Kidney (tissue), 13 donors: ENCODE measurements at regions not wholly inside any gene's neighbourhood (a gene's known extent, or its start where the extent isn't known, plus 50 kb on each side); places are given as distances from the start of the nearest gene placed in this dataset.

ENCODE experiments used
- DNase-seq, 5 donors: peaks; one replicate each; pipeline ENCODE4 v3.0.0-alpha.2; 2013 to 2020
- FAIRE-seq: peaks from 2 replicates; lab custom pipeline; 2012; peaks lifted over from hg19 to GRCh38; lab: Jason Lieb, UNC
- H3K27ac ChIP-seq, 2 donors: one replicate each; pipeline ENCODE4 v1.7.0; 2013; ENCODE audit warnings: low read depth in 2 of 2, low read length in 2 of 2, inconsistent platforms in 1 of 2
- H3K27me3 ChIP-seq: one replicate; pipeline ENCODE4 v1.7.1; 2013; ENCODE audit warnings: low read length, inconsistent platforms; ENCODE audit not compliant: control insufficient read depth, insufficient read depth
- H3K36me3 ChIP-seq, 3 donors: one replicate each; pipeline versions ENCODE4 v1.7.0 to v1.7.1; 2013; ENCODE audit warnings: low read length in 3 of 3, control low read depth in 1 of 3, inconsistent platforms in 1 of 3; ENCODE audit not compliant: insufficient read depth in 3 of 3, control insufficient read depth in 2 of 3
- H3K4me1 ChIP-seq, 3 donors: one replicate each; pipeline versions ENCODE4 v1.7.0 to v1.7.1; 2013; ENCODE audit warnings: low read length in 3 of 3, inconsistent platforms in 1 of 3, low read depth in 1 of 3; ENCODE audit not compliant: control insufficient read depth in 2 of 3, insufficient read depth in 2 of 3
- H3K4me3 ChIP-seq, 3 donors: one replicate each; pipeline versions ENCODE4 v1.7.0 to v1.8.1; 2013; ENCODE audit warnings: low read length in 3 of 3, control low read depth in 1 of 3, inconsistent platforms in 1 of 3
- H3K9ac ChIP-seq, 3 donors: one replicate each; pipeline versions ENCODE4 v1.7.0 to v1.7.1; 2013; ENCODE audit warnings: low read length in 3 of 3, control low read depth in 1 of 3, inconsistent platforms in 1 of 3
- H3K9me3 ChIP-seq, 3 donors: one replicate each; pipeline versions ENCODE4 v1.7.0 to v1.7.1; 2013; ENCODE audit warnings: low read length in 3 of 3, control low read depth in 1 of 3, inconsistent platforms in 1 of 3; ENCODE audit not compliant: control insufficient read depth in 2 of 3, insufficient read depth in 1 of 3
- CTCF ChIP-seq: IDR thresholded peaks from 3 replicates; pipeline ENCODE4 v1.5.1; 2012; ENCODE audit warnings: mild to moderate bottlenecking, moderate library complexity, borderline replicate concordance; ENCODE audit not compliant: insufficient read depth; ENCODE audit errors: extremely low read depth
- intact Hi-C: fragments of 100-400 bp; cut with DNase I; formaldehyde crosslinking; loops from one replicate; pipeline ENCODE4 v1.11.1; 2022
- donor health status: control.
- donor health status: control.
- donor health status: control.
- donor health status: control.
- donor health status: control.
- donor health status: DM: yes; HTN: yes; CAD: no.
- donor health status: Normal renal cell carcinoma (clear cell type).

DNA sequence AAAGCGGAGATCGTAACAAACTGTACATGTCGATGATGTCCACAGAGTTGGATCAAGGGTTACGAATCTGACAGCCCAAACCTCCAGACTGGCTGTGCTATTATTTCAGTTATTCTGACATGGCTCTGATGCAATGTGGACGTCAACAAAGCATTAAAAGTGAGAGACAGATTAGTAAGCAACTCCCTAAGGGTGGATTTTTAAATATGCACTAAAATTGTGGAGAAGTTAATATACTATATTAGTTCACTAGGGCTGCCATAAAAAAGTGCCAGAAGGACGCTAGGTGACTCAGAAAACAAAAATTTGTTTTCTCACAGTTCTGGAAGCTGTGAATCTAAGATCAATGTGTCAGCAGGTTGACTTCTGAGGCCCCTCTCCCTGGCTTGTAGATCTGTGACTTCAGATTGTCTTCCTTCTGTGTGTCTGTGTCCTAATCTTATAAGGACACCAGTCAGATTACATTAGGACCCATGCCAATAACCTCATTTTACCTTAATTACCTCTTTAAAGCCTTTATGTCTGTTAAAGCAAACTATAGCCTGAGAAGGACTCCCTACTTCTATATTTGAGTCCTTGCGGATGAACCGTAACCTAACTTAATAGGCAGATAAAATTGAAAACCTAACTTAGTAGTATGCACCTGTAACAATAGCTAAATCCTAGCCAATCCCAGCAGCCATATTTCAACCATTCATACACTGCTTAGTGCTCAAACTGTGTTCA, 66.0 kb upstream of the BACH1 start:
- DNase-seq, result no peak
- no peak for FAIRE-seq
- no peaks in the 10 kb centered on the region for H3K27me3 ChIP-seq
- no peak overlapping the region for H3K9ac ChIP-seq
- H3K4me3 ChIP-seq, result no peak overlapping the region
- H3K36me3 ChIP-seq, result no peaks in the 10 kb centered on the region
- TF ChIP-seq CTCF, result no peak
- H3K9me3 ChIP-seq, result no peaks in the 10 kb centered on the region
- H3K27ac ChIP-seq, result no peak overlapping the region
- no peaks in the 10 kb centered on the region for H3K4me1 ChIP-seq
- intact Hi-C loops, result no loop called here

DNA sequence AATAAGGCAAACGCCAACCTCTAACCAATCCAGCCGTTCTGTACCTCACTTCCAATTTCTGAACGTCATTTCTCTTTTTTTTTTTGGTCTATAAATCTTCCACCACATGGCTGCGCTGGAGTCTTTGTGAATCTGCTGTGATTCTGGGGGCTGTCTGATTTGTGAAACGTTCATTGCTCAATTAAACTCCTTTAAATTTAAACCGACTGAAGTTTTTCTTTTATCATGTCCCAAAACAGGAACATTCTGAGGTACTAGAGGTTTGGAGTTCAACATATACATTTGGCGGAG, 65.5 kb upstream of the BACH1 start:
- Histone ChIP-seq H3K9me3 (no peaks in the 10 kb centered on the region), H3K27ac (no peak overlapping the region), H3K9ac (no peak overlapping the region), H3K36me3 (no peaks in the 10 kb centered on the region), H3K4me3 (no peak overlapping the region), H3K4me1 (no peaks in the 10 kb centered on the region), H3K27me3 (no peaks in the 10 kb centered on the region)
- DNase-seq (no peak), FAIRE-seq (no peak)
- intact Hi-C loops, result no loop called here
- no peak for TF ChIP-seq CTCF

DNA sequence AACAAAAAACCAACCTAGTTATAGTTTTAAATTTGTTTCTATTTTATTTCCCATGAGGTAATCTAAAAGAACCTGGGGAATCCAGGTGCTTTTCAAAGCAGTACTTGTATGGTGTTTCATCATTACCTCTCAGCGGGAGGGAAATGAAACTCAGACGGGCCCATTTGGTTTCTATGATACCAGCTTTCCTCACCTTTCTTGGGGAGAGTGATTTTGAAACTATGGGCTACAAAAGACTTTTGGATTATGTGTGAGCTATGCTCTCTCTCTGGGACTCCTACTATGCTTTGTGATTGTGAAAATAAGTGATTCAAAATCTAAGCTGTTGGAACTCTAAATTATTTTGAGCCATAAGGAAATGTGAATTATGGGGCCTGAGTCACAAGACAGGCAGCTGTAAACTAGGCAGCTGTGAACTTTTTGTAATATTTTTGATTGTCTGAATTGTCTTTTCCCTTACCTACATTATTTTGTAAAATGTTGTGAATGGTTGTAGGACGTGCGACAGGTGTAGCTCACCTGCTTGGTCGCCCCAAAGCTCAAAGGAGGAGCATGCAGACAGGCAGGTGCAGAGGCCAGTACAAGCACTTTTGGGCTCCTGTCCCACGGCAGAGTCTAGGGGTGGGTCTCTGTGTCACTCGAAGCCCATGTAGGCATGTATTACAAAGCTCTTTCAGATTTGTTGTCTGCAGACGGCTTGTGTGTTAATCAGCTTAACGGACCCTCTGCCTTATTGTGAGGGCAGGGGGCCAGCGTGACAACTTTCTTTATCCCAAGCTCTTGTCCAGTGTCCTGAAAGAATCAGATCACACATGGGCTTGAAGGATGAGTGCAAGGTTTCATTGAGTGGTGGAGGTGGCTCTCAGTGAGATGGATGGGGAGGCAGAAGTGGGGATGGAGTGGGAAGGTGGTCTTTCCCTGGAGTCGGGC, 64.8 kb upstream of the BACH1 start:
- Histone ChIP-seq H3K27me3 (no peaks in the 10 kb centered on the region), H3K9ac (no peak overlapping the region), H3K4me1 (no peaks in the 10 kb centered on the region), H3K36me3 (no peaks in the 10 kb centered on the region), H3K9me3 (no peaks in the 10 kb centered on the region), H3K27ac (no peak overlapping the region), H3K4me3 (no peak overlapping the region)
- no peak for DNase-seq
- intact Hi-C loops, result no loop called here
- no peak for TF ChIP-seq CTCF
- no peak for FAIRE-seq
